GM23248 (cell line): ENCODE measurements at regions not wholly inside any gene's neighbourhood (a gene's known extent, or its start where the extent isn't known, plus 50 kb on each side); places are given as distances from the start of the nearest gene placed in this dataset.

Source experiments
- EZH2 ChIP-seq: fragments of 200-600 bp; sonication (generic); IDR thresholded peaks from 2 replicates; pipeline ENCODE4 v1.6.1; 2018; ENCODE audit warnings: antibody characterized with exemption, mild to moderate bottlenecking; ENCODE audit not compliant: insufficient read depth, poor library complexity, severe bottlenecking
- EZH2phosphoT487 ChIP-seq: fragments of 200-600 bp; sonication (generic); IDR thresholded peaks from 2 replicates; pipeline ENCODE4 v1.6.1; 2018; ENCODE audit warnings: antibody characterized with exemption, moderate library complexity, mild to moderate bottlenecking, low read depth; ENCODE audit not compliant: insufficient read depth

GRCh38 chr10:2992401-2993198 is 74.7 kb upstream of the PFKP start:
- TF ChIP-seq EZH2 (no peak), EZH2phosphoT487 (no peak)
